ENCODE measurements at regions not wholly inside any gene's neighbourhood (a gene's known extent, or its start where the extent isn't known, plus 50 kb on each side); places are given as distances from the start of the nearest gene placed in this dataset.

GRCh38 chr9:79781263-79781662 is 209.5 kb downstream of the TLE4 start:
- 96 to 100% (median 97%) methylated on average over 4 of the region's 4 CpGs for WGBS, 3 donors
- ATAC-seq, result no peak
- Histone ChIP-seq H3K27ac (no peak overlapping the region), H3K27me3 (ENCODE audit: insufficient read depth in 3 of 3, low read length in 2 of 3) (no peaks in the 10 kb centered on the region), H3K36me3 (ENCODE audit: insufficient read depth in 1 of 2, low read depth in 1 of 2) (no peaks in the 10 kb centered on the region), H3K4me3 (no peak overlapping the region), H3K9me3 (no peaks in the 10 kb centered on the region), H3K4me1 (peaks cover 2% of the 10 kb centered on the region)
- intact Hi-C loops (cut with DNase I), result no loop called here
- no peak for DNase-seq
- no peak for TF ChIP-seq CTCF (IDR thresholded peaks at IDR 0.05)

GRCh38 chr9:79780559-79780958 is 208.8 kb downstream of the TLE4 start:
- ATAC-seq (no peak), DNase-seq (no peak)
- H3K4me1 ChIP-seq, result peaks cover 2% of the 10 kb centered on the region
- no peak overlapping the region for H3K4me3 ChIP-seq
- H3K27me3 ChIP-seq (ENCODE audit: insufficient read depth in 3 of 3, low read length in 2 of 3), result no peaks in the 10 kb centered on the region
- intact Hi-C loops (cut with DNase I), result no loop called here
- H3K27ac ChIP-seq, result no peak overlapping the region
- WGBS, 3 donors, result 91 to 96% (median 95%) methylated on average over 3 of the region's 3 CpGs
- no peaks in the 10 kb centered on the region for H3K36me3 ChIP-seq (ENCODE audit: insufficient read depth in 1 of 2, low read depth in 1 of 2)
- no peaks in the 10 kb centered on the region for H3K9me3 ChIP-seq
- TF ChIP-seq CTCF (IDR thresholded peaks at IDR 0.05), result no peak

DNA sequence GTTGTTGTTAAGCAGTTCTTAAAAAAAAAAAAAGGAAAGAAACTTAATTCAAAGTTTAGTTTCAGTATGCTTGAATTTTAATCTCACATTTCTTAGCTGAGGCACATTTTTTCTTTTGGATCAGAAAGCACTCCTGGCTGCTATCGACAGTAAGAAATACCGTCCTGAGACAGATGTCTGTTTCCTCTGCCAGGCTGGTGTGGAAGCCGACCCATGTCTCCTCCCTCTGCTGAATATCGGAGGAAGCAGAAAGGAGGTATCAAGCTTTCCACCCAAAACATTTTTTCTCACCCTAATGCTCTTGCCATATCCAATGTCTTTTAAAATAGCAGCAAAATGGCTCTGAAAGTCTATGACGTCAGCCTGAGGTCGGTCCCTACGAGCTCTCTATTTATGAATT is 208.1 kb downstream of the TLE4 start:
- Histone ChIP-seq H3K4me3 (no peak overlapping the region), H3K27me3 (ENCODE audit: insufficient read depth in 3 of 3, low read length in 2 of 3) (no peaks in the 10 kb centered on the region), H3K9me3 (no peaks in the 10 kb centered on the region), H3K27ac (no peak overlapping the region), H3K4me1 (peaks cover 2% of the 10 kb centered on the region), H3K36me3 (ENCODE audit: insufficient read depth in 1 of 2, low read depth in 1 of 2) (no peaks in the 10 kb centered on the region)
- WGBS, 3 donors, result 26 to 35% (median 27%) methylated on average over 7 of the region's 7 CpGs
- intact Hi-C loops (cut with DNase I), result no loop called here
- no peak for TF ChIP-seq CTCF (IDR thresholded peaks at IDR 0.05)
- no peak for DNase-seq
- ATAC-seq, result no peak

- intact Hi-C loops (cut with DNase I), result no loop called here
- WGBS, 3 donors, result 87 to 100% (median 91%) methylated on average over 1 of the region's 1 CpG
- H3K27me3 ChIP-seq (ENCODE audit: insufficient read depth in 3 of 3, low read length in 2 of 3), result no peaks in the 10 kb centered on the region
- H3K4me3 ChIP-seq, result no peak overlapping the region
- DNase-seq (no peak), ATAC-seq (no peak)
- no peaks in the 10 kb centered on the region for H3K36me3 ChIP-seq (ENCODE audit: insufficient read depth in 1 of 2, low read depth in 1 of 2)
- H3K9me3 ChIP-seq, result no peaks in the 10 kb centered on the region
- peaks cover 2% of the 10 kb centered on the region for H3K4me1 ChIP-seq
- TF ChIP-seq CTCF (IDR thresholded peaks at IDR 0.05), result no peak
- H3K27ac ChIP-seq, result no peak overlapping the region
These were observed 206.8 kb downstream of the TLE4 start for GRCh38 chr9:79778581-79778980.

GRCh38 chr9:79776581-79776980 is 204.8 kb downstream of the TLE4 start:
- no peak for ATAC-seq
- Histone ChIP-seq H3K27ac (no peak overlapping the region), H3K27me3 (ENCODE audit: insufficient read depth in 3 of 3, low read length in 2 of 3) (no peaks in the 10 kb centered on the region), H3K4me1 (peaks cover 2% of the 10 kb centered on the region), H3K36me3 (ENCODE audit: insufficient read depth in 1 of 2, low read depth in 1 of 2) (no peaks in the 10 kb centered on the region), H3K9me3 (no peaks in the 10 kb centered on the region), H3K4me3 (no peak overlapping the region)
- intact Hi-C loops (cut with DNase I), result no loop called here
- no peak for TF ChIP-seq CTCF (IDR thresholded peaks at IDR 0.05)
- DNase-seq, result no peak
- WGBS, 3 donors, result 56 to 87% (median 66%) methylated on average over 2 of the region's 2 CpGs
